Gastrocnemius medialis (tissue), 4 donors: ENCODE measurements at regions not wholly inside any gene's neighbourhood (a gene's known extent, or its start where the extent isn't known, plus 50 kb on each side); places are given as distances from the start of the nearest gene placed in this dataset.

Experiments
- ATAC-seq, 2 donors: fragments of 150-250 bp; one replicate each; pipeline ENCODE4 v1.9.1; 2016
- DNase-seq, 2 donors: peaks; one replicate each; pipeline ENCODE4 v3.0.0-alpha.2; 2019
- H3K27ac ChIP-seq, 4 donors: fragments of 200-600 bp; sonication (generic); 1 replicate in 1 of 4; 2 replicates in 3 of 4; pipeline ENCODE4 v1.5.1; 2016 to 2018; ENCODE audit warnings: mild to moderate bottlenecking in 2 of 4, moderate library complexity in 1 of 4
- H3K27me3 ChIP-seq, 3 donors: fragments of 200-600 bp; sonication (generic) in 2 of 3; 1 replicate in 1 of 3; 2 replicates in 2 of 3; pipeline versions ENCODE4 v1.5.1 to v1.6.0; 2016 to 2019; ENCODE audit warnings: mild to moderate bottlenecking in 1 of 3, moderate library complexity in 1 of 3
- H3K36me3 ChIP-seq, 2 donors: fragments of 200-600 bp; sonication (generic) in 1 of 2; one replicate each; pipeline ENCODE4 v1.5.1; 2017 to 2018
- H3K4me1 ChIP-seq, 2 donors: fragments of 200-600 bp; sonication (generic) in 1 of 2; one replicate each; pipeline ENCODE4 v1.5.1; 2016 to 2017; ENCODE audit warnings: mild to moderate bottlenecking in 2 of 2
- H3K4me3 ChIP-seq, 4 donors: fragments of 200-600 bp; sonication (generic) in 3 of 4; 1 replicate in 1 of 4; 2 replicates in 3 of 4; pipeline ENCODE4 v1.5.1; 2016 to 2019; ENCODE audit warnings: mild to moderate bottlenecking in 2 of 4
- H3K9me3 ChIP-seq, 3 donors: fragments of 200-600 bp; sonication (generic) in 2 of 3; 1 replicate in 1 of 3; 2 replicates in 2 of 3; pipeline ENCODE4 v1.5.1; 2016 to 2019
- CTCF ChIP-seq, 5 experiments: fragments of 450-650 bp in 3 of 5; fragments of 200-600 bp in 2 of 5; sonication (generic) in 2 of 5; IDR thresholded peaks in 4 of 5; conservative IDR thresholded peaks in 1 of 5; 1 replicate in 4 of 5; 2 replicates in 1 of 5; pipeline ENCODE4 v1.5.1; 2016 to 2019; ENCODE audit warnings: antibody characterized with exemption in 5 of 5, mild to moderate bottlenecking in 3 of 5, moderate library complexity in 3 of 5
- POLR2A ChIP-seq, 2 donors: fragments of 450-650 bp; IDR thresholded peaks; one replicate each; pipeline ENCODE4 v1.6.1; 2017; ENCODE audit warnings: antibody characterized with exemption in 2 of 2, mild to moderate bottlenecking in 2 of 2, moderate library complexity in 2 of 2
- in situ Hi-C, 4 donors: fragments of 200-750 bp; cut with MboI; loops; one replicate each; pipeline versions ENCODE4 v1.15.0 to v1.8.0; 2017; ENCODE audit warnings: low sequenced_read_pairs in 4 of 4
- intact Hi-C: fragments of 100-400 bp; cut with DNase I; formaldehyde crosslinking; loops from one replicate; pipeline ENCODE4 v1.15.1; 2023; ENCODE audit warnings: low total_unique reads

DNA sequence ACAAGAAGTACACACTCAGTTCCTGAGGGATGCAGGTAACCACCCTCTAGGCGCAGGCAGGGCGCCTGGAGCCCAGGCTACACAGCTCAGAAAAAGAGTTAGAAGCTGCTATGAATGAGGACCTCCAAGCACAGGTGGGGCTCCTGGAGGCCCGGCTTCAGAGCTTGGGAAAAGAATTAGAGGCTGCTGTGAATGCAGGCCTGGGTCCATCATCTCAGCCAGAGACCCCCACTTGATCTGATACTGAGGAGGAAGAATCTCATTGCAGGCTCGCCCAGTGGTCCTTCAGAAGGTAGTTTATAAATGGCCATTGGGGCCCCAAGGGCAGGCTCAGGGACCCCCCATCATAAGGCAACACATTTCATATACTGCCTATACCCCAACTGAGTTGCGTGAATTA, 556.4 kb downstream of the SLC6A15 start:
- H3K9me3 ChIP-seq, result no peaks in the 10 kb centered on the region
- in situ Hi-C loops, result no loop called here
- ATAC-seq, result no peak
- H3K27ac ChIP-seq, result no peak overlapping the region
- H3K4me3 ChIP-seq, result no peak overlapping the region
- intact Hi-C loops, result no loop called here
- no peak for DNase-seq
- no peaks in the 10 kb centered on the region for H3K4me1 ChIP-seq
- H3K27me3 ChIP-seq, result no peaks in the 10 kb centered on the region
- TF ChIP-seq CTCF (IDR thresholded peaks at IDR 0.05 in 4 of 5, conservative IDR thresholded peaks at IDR 0.05 in 1 of 5) (no peak), POLR2A (IDR thresholded peaks at IDR 0.05) (no peak)
- no peaks in the 10 kb centered on the region for H3K36me3 ChIP-seq

- DNase-seq, result no peak
- Histone ChIP-seq H3K9me3 (no peaks in the 10 kb centered on the region), H3K4me1 (no peaks in the 10 kb centered on the region), H3K4me3 (no peak overlapping the region), H3K27me3 (no peaks in the 10 kb centered on the region), H3K27ac (no peak overlapping the region), H3K36me3 (no peaks in the 10 kb centered on the region)
- intact Hi-C loops, result no loop called here
- ATAC-seq, result no peak
- no peak for TF ChIP-seq CTCF (IDR thresholded peaks at IDR 0.05 in 4 of 5, conservative IDR thresholded peaks at IDR 0.05 in 1 of 5)
- no peak for TF ChIP-seq POLR2A (IDR thresholded peaks at IDR 0.05)
- in situ Hi-C loops, result no loop called here
Observed at GRCh38 chr12:84355561-84355960, 557.0 kb downstream of the SLC6A15 start.

DNA sequence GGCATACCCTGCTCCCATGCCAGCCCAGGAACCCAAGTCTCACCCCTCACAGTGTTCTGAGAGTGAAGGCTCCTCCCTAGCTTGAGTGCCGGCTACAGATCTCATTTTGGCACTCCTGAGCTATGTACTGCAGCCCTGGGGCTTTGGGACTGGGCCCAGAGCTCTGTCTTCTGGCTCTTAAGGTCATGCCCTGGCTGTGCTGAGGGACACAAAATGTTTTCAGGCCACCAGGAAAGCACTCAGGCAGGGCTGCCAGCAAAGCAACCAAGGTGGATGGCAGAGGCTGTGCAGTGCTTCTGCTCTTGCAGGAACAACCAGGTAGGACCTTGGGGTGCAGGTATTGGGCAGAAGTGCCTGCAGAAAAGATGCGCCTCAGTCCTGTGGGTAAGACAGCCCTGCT, 564.0 kb downstream of the SLC6A15 start:
- Histone ChIP-seq H3K4me3 (no peak overlapping the region), H3K4me1 (no peaks in the 10 kb centered on the region), H3K27ac (no peak overlapping the region), H3K36me3 (no peaks in the 10 kb centered on the region), H3K9me3 (peaks cover 0 to 4% (median 0%) of the 10 kb centered on the region in 3 donors), H3K27me3 (no peaks in the 10 kb centered on the region)
- TF ChIP-seq POLR2A (IDR thresholded peaks at IDR 0.05) (no peak), CTCF (IDR thresholded peaks at IDR 0.05 in 4 of 5, conservative IDR thresholded peaks at IDR 0.05 in 1 of 5) (no peak)
- intact Hi-C loops (no loop called here), in situ Hi-C loops (no loop called here)
- DNase-seq (no peak), ATAC-seq (no peak)

- in situ Hi-C loops, result no loop called here
- ATAC-seq, result no peak
Observed at GRCh38 chr12:84341467-84342193, 571.0 kb downstream of the SLC6A15 start.

More at GRCh38 chr12:84341467-84342193, 571.0 kb downstream of the SLC6A15 start:
- no peaks in the 10 kb centered on the region for H3K4me1 ChIP-seq
- H3K27me3 ChIP-seq, result no peaks in the 10 kb centered on the region
- no peak for TF ChIP-seq CTCF (IDR thresholded peaks at IDR 0.05 in 4 of 5, conservative IDR thresholded peaks at IDR 0.05 in 1 of 5)
- no peak for TF ChIP-seq POLR2A (IDR thresholded peaks at IDR 0.05)
- H3K9me3 ChIP-seq, result peaks cover 0 to 4% (median 0%) of the 10 kb centered on the region in 3 donors
- H3K27ac ChIP-seq, result no peak overlapping the region
- DNase-seq, result no peak
- H3K36me3 ChIP-seq, result no peaks in the 10 kb centered on the region
- intact Hi-C loops, result no loop called here
- H3K4me3 ChIP-seq, result no peak overlapping the region
